GM23248 (cell line): ENCODE measurements at regions not wholly inside any gene's neighbourhood (a gene's known extent, or its start where the extent isn't known, plus 50 kb on each side); places are given as distances from the start of the nearest gene placed in this dataset.
"Not testable (repeated sequence)": the region's sequence is repeated elsewhere in the genome, so short reads cannot be mapped to it uniquely, and the experiment has no call there.

Experiments
- EZH2 ChIP-seq: fragments of 200-600 bp; sonication (generic); IDR thresholded peaks from 2 replicates; pipeline ENCODE4 v1.6.1; 2018; ENCODE audit warnings: antibody characterized with exemption, mild to moderate bottlenecking; ENCODE audit not compliant: insufficient read depth, poor library complexity, severe bottlenecking
- EZH2phosphoT487 ChIP-seq: fragments of 200-600 bp; sonication (generic); IDR thresholded peaks from 2 replicates; pipeline ENCODE4 v1.6.1; 2018; ENCODE audit warnings: antibody characterized with exemption, moderate library complexity, mild to moderate bottlenecking, low read depth; ENCODE audit not compliant: insufficient read depth

DNA sequence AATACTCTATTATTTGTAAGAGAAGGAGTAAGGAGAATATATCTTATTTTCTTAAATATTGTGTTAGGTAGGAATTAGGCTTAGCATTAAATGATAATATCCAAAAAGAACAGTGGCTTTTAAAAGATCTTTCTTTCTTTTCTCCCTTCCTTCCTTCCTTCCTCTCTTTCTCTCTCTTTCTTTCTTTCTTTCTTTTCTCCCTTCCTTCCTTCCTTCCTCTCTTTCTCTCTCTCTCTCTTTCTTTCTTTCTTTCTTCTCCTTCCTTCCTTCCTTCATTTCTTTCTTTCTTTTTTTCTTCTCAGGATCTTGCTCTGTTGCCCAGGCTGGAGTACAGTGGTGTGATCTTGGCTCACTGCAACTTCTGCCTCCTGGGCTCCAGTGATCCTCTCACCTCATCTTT is 74.8 kb upstream of the ELOVL5 start:
- not testable (repeated sequence) for TF ChIP-seq EZH2, EZH2phosphoT487
